ENCODE measurements at regions not wholly inside any gene's neighbourhood (a gene's known extent, or its start where the extent isn't known, plus 50 kb on each side); places are given as distances from the start of the nearest gene placed in this dataset.

GRCh38 chr5:17788351-17788750 is 154.1 kb downstream of the TAF11L14 start:
- no peak overlapping the region for H3K4me3 ChIP-seq
- H3K9me3 ChIP-seq: no peaks in the 10 kb centered on the region
- no peaks in the 10 kb centered on the region for H3K4me1 ChIP-seq
- intact Hi-C loops (cut with DNase I): no loop called here
- no peak overlapping the region for H3K27ac ChIP-seq
- DNase-seq (no peak), ATAC-seq (no peak), FAIRE-seq (no peak)
- H3K27me3 ChIP-seq: no peaks in the 10 kb centered on the region
- no peaks in the 10 kb centered on the region for H3K36me3 ChIP-seq
- no peak for TF ChIP-seq CTCF (IDR thresholded peaks at IDR 0.05)

GRCh38 chr5:17794201-17794600 is 159.9 kb downstream of the TAF11L14 start:
- H3K9me3 ChIP-seq: no peaks in the 10 kb centered on the region
- ATAC-seq (no peak), DNase-seq (no peak), FAIRE-seq (no peak)
- H3K27me3 ChIP-seq: peaks cover 0 to 4% (median 0%) of the 10 kb centered on the region in 4 donors
- no peaks in the 10 kb centered on the region for H3K4me1 ChIP-seq
- WGBS, 2 donors: 69 to 79% methylated on average over 3 of the region's 3 CpGs
- TF ChIP-seq CTCF (IDR thresholded peaks at IDR 0.05): no peak
- intact Hi-C loops (cut with DNase I): no loop called here
- no peak overlapping the region for H3K27ac ChIP-seq
- no peaks in the 10 kb centered on the region for H3K36me3 ChIP-seq
- no peak overlapping the region for H3K4me3 ChIP-seq

GRCh38 chr5:17794815-17795214 is 160.6 kb downstream of the TAF11L14 start:
- no peak overlapping the region for H3K4me3 ChIP-seq
- H3K27me3 ChIP-seq: peaks cover 0 to 4% (median 0%) of the 10 kb centered on the region in 4 donors
- H3K36me3 ChIP-seq: no peaks in the 10 kb centered on the region
- no peaks in the 10 kb centered on the region for H3K9me3 ChIP-seq
- FAIRE-seq: no peak
- no peak for DNase-seq
- no peak overlapping the region for H3K27ac ChIP-seq
- no peaks in the 10 kb centered on the region for H3K4me1 ChIP-seq
- ATAC-seq: no peak
- 47 to 55% methylated on average over 2 of the region's 2 CpGs for WGBS, 2 donors
- no peak for TF ChIP-seq CTCF (IDR thresholded peaks at IDR 0.05)
- intact Hi-C loops (cut with DNase I): no loop called here

GRCh38 chr5:17796142-17796541 is 161.9 kb downstream of the TAF11L14 start:
- intact Hi-C loops (cut with DNase I): no loop called here

More at GRCh38 chr5:17796142-17796541, 161.9 kb downstream of the TAF11L14 start:
- H3K9me3 ChIP-seq: no peaks in the 10 kb centered on the region
- no peaks in the 10 kb centered on the region for H3K36me3 ChIP-seq
- no peaks in the 10 kb centered on the region for H3K4me1 ChIP-seq
- no peak overlapping the region for H3K4me3 ChIP-seq
- peaks cover 0 to 4% (median 0%) of the 10 kb centered on the region in 4 donors for H3K27me3 ChIP-seq
- no peak overlapping the region for H3K27ac ChIP-seq
- WGBS, 2 donors: 36 to 39% methylated on average over 5 of the region's 5 CpGs
- no peak for FAIRE-seq
- DNase-seq: no peak
- TF ChIP-seq CTCF (IDR thresholded peaks at IDR 0.05): no peak
- no peak for ATAC-seq
